ENCODE measurements at regions not wholly inside any gene's neighbourhood (a gene's known extent, or its start where the extent isn't known, plus 50 kb on each side); places are given as distances from the start of the nearest gene placed in this dataset.
"Not testable (repeated sequence)": the region's sequence is repeated elsewhere in the genome, so short reads cannot be mapped to it uniquely, and the experiment has no call there.

GRCh38 chr5:97234380-97234779, 51.3 kb upstream of the RIOK2 start:
- CTCF ChIA-PET; POLR2A ChIA-PET; DNase-seq (ENCODE audit: extremely low spot score): not testable (repeated sequence)

- ChIA-PET POLR2A (no interaction called here), CTCF (no interaction called here)
- DNase-seq (ENCODE audit: extremely low spot score): no peak
These were observed 59.3 kb upstream of the RIOK2 start for GRCh38 chr5:97242341-97242740.

DNA sequence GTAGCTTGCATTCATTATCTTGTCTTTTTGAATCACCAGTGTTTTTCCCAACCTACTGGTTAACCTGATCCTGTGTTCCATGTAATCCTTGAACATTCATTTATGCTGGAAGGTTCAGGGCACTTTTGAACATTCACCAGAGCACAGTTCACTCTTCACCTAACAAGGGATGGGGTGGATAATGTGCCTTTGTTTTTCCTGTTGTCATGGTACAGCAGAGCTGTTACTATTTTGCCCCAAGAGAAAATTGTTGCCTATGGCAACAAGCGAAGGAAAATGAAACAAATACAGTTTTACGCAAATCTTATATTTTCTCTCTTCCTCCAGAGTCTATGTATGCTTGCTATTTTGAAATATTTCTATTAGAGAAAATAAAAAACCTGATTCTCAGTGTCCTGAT, 60.3 kb upstream of the RIOK2 start:
- CTCF ChIA-PET: interaction anchor here (0.5 to 0.7 kb wide), 3 partner anchors 12 to 664 kb away, joined by 3 to 4 read pairs (median 3); no protein-coding TSS in a partner anchor
- DNase-seq (ENCODE audit: extremely low spot score): no peak
- TF ChIP-seq ZNF384 (IDR thresholded peaks at IDR 0.05): no peak
- TF ChIP-seq FOXK2 (IDR thresholded peaks at IDR 0.05): no peak
- no peak for TF ChIP-seq FOXA1 (IDR thresholded peaks at IDR 0.05)
- TF ChIP-seq TARDBP (IDR thresholded peaks at IDR 0.05): no peak
- no peak for TF ChIP-seq FOXM1 (IDR thresholded peaks at IDR 0.05; ENCODE audit: borderline replicate concordance)
- TF ChIP-seq BHLHE40 (IDR thresholded peaks at IDR 0.05; ENCODE audit: borderline replicate concordance): no peak
- TF ChIP-seq SP1 (IDR thresholded peaks at IDR 0.05): no peak
- no peak for TF ChIP-seq SUZ12 (IDR thresholded peaks at IDR 0.05)
- TF ChIP-seq CTBP1 (IDR thresholded peaks at IDR 0.05; ENCODE audit: borderline replicate concordance): no peak
- TF ChIP-seq ARNT (IDR thresholded peaks at IDR 0.05): no peak
- TF ChIP-seq L3MBTL2 (conservative IDR thresholded peaks at IDR 0.05): no peak
- TF ChIP-seq LEF1 (IDR thresholded peaks at IDR 0.05; ENCODE audit: borderline replicate concordance): no peak
- TF ChIP-seq NFRKB (IDR thresholded peaks at IDR 0.05): no peak
- TF ChIP-seq ELF4 (IDR thresholded peaks at IDR 0.05): no peak
- no peak for TF ChIP-seq PKNOX1 (IDR thresholded peaks at IDR 0.05)
- TF ChIP-seq HDGF (IDR thresholded peaks at IDR 0.05; ENCODE audit: borderline replicate concordance): no peak
- POLR2A ChIA-PET: no interaction called here

More at GRCh38 chr5:97242341-97242740, 59.3 kb upstream of the RIOK2 start:
- no peak for TF ChIP-seq L3MBTL2 (conservative IDR thresholded peaks at IDR 0.05)

GRCh38 chr5:97245386-97245785, 62.3 kb upstream of the RIOK2 start:
- TF ChIP-seq ZNF384 (IDR thresholded peaks at IDR 0.05) (no peak), FOXA1 (IDR thresholded peaks at IDR 0.05) (no peak), HDGF (IDR thresholded peaks at IDR 0.05; ENCODE audit: borderline replicate concordance) (no peak), L3MBTL2 (conservative IDR thresholded peaks at IDR 0.05) (no peak), ARNT (IDR thresholded peaks at IDR 0.05) (no peak)
- ChIA-PET CTCF (no interaction called here), POLR2A (no interaction called here)
- DNase-seq (ENCODE audit: extremely low spot score): no peak

- no peak for DNase-seq (ENCODE audit: extremely low spot score)
- no peak for TF ChIP-seq ZNF384 (IDR thresholded peaks at IDR 0.05)
- no peak for TF ChIP-seq PKNOX1 (IDR thresholded peaks at IDR 0.05)
- TF ChIP-seq FOXK2 (IDR thresholded peaks at IDR 0.05): no peak
- no peak for TF ChIP-seq BHLHE40 (IDR thresholded peaks at IDR 0.05; ENCODE audit: borderline replicate concordance)
- no peak for TF ChIP-seq NFRKB (IDR thresholded peaks at IDR 0.05)
- no peak for TF ChIP-seq FOXA1 (IDR thresholded peaks at IDR 0.05)
- TF ChIP-seq SUZ12 (IDR thresholded peaks at IDR 0.05): no peak
- TF ChIP-seq ARNT (IDR thresholded peaks at IDR 0.05): no peak
- no peak for TF ChIP-seq CTBP1 (IDR thresholded peaks at IDR 0.05; ENCODE audit: borderline replicate concordance)
- TF ChIP-seq TARDBP (IDR thresholded peaks at IDR 0.05): no peak
- TF ChIP-seq SP1 (IDR thresholded peaks at IDR 0.05): no peak
- TF ChIP-seq L3MBTL2 (conservative IDR thresholded peaks at IDR 0.05): no peak
- ChIA-PET CTCF (interaction anchor here (0.5 kb wide), 1 partner anchor 284 kb away, joined by 3 read pairs; no protein-coding TSS in a partner anchor), POLR2A (no interaction called here)
These were observed 67.1 kb upstream of the RIOK2 start for GRCh38 chr5:97250113-97250512.

- ChIA-PET CTCF (no interaction called here), POLR2A (no interaction called here)
- TF ChIP-seq SUZ12 (IDR thresholded peaks at IDR 0.05) (no peak), ARNT (IDR thresholded peaks at IDR 0.05) (no peak), SP1 (IDR thresholded peaks at IDR 0.05) (no peak), FOXM1 (IDR thresholded peaks at IDR 0.05; ENCODE audit: borderline replicate concordance) (no peak), CTBP1 (IDR thresholded peaks at IDR 0.05; ENCODE audit: borderline replicate concordance) (no peak), FOXA1 (IDR thresholded peaks at IDR 0.05) (no peak), BHLHE40 (IDR thresholded peaks at IDR 0.05; ENCODE audit: borderline replicate concordance) (no peak), ELF4 (IDR thresholded peaks at IDR 0.05) (no peak), TARDBP (IDR thresholded peaks at IDR 0.05) (no peak), ZNF384 (IDR thresholded peaks at IDR 0.05) (no peak), FOXK2 (IDR thresholded peaks at IDR 0.05) (no peak), LEF1 (IDR thresholded peaks at IDR 0.05; ENCODE audit: borderline replicate concordance) (no peak), L3MBTL2 (conservative IDR thresholded peaks at IDR 0.05) (no peak), HDGF (IDR thresholded peaks at IDR 0.05; ENCODE audit: borderline replicate concordance) (no peak), NFRKB (IDR thresholded peaks at IDR 0.05) (no peak), PKNOX1 (IDR thresholded peaks at IDR 0.05) (no peak)
- DNase-seq (ENCODE audit: extremely low spot score): no peak
These were observed 83.0 kb upstream of the RIOK2 start for GRCh38 chr5:97266076-97266475.

- POLR2A ChIA-PET: no interaction called here
- TF ChIP-seq BHLHE40 (IDR thresholded peaks at IDR 0.05; ENCODE audit: borderline replicate concordance) (no peak), CTBP1 (IDR thresholded peaks at IDR 0.05; ENCODE audit: borderline replicate concordance) (no peak), L3MBTL2 (conservative IDR thresholded peaks at IDR 0.05) (no peak), FOXK2 (IDR thresholded peaks at IDR 0.05) (no peak), TARDBP (IDR thresholded peaks at IDR 0.05) (no peak), LEF1 (IDR thresholded peaks at IDR 0.05; ENCODE audit: borderline replicate concordance) (no peak), HDGF (IDR thresholded peaks at IDR 0.05; ENCODE audit: borderline replicate concordance) (no peak), FOXM1 (IDR thresholded peaks at IDR 0.05; ENCODE audit: borderline replicate concordance) (no peak), SUZ12 (IDR thresholded peaks at IDR 0.05) (no peak), FOXA1 (IDR thresholded peaks at IDR 0.05) (no peak), ZNF384 (IDR thresholded peaks at IDR 0.05) (no peak), ARNT (IDR thresholded peaks at IDR 0.05) (no peak)
- no peak for DNase-seq (ENCODE audit: extremely low spot score)
- CTCF ChIA-PET: no interaction called here
These were observed 83.5 kb upstream of the RIOK2 start for GRCh38 chr5:97266576-97266975.
